ENCODE measurements at regions not wholly inside any gene's neighbourhood (a gene's known extent, or its start where the extent isn't known, plus 50 kb on each side); places are given as distances from the start of the nearest gene placed in this dataset.

GRCh38 chr5:111914966-111915636 lies 158.1 kb upstream of the NREP start:
- in situ Hi-C loops (cut with MboI; ENCODE audit: low sequenced_read_pairs): no loop called here

- in situ Hi-C loops (cut with MboI; ENCODE audit: low sequenced_read_pairs): no loop called here
Observed at GRCh38 chr5:111902436-111902835, 145.4 kb upstream of the NREP start.

- in situ Hi-C loops (cut with MboI; ENCODE audit: low sequenced_read_pairs): no loop called here
Observed at GRCh38 chr5:111901296-111901695, 144.3 kb upstream of the NREP start.

- in situ Hi-C loops (cut with MboI; ENCODE audit: low sequenced_read_pairs): no loop called here
Observed at GRCh38 chr5:111892949-111893348, 136.0 kb upstream of the NREP start.

- in situ Hi-C loops (cut with MboI; ENCODE audit: low sequenced_read_pairs): no loop called here
Observed at GRCh38 chr5:111887706-111888105, 130.7 kb upstream of the NREP start.

GRCh38 chr5:111869681-111870080 lies 112.7 kb upstream of the NREP start:
- in situ Hi-C loops (cut with MboI; ENCODE audit: low sequenced_read_pairs): loop anchor here (25.0 kb wide), 1 partner anchor 268 kb away; no protein-coding TSS in a partner anchor

GRCh38 chr5:111865356-111865755 lies 108.4 kb upstream of the NREP start:
- in situ Hi-C loops (cut with MboI; ENCODE audit: low sequenced_read_pairs): loop anchor here (25.0 kb wide), 1 partner anchor 272 kb away; no protein-coding TSS in a partner anchor

- in situ Hi-C loops (cut with MboI; ENCODE audit: low sequenced_read_pairs): loop anchor here (25.0 kb wide), 1 partner anchor 274 kb away; no protein-coding TSS in a partner anchor
Observed at GRCh38 chr5:111863801-111864200, 106.8 kb upstream of the NREP start.

GRCh38 chr5:111859533-111860270 lies 102.7 kb upstream of the NREP start:
- in situ Hi-C loops (cut with MboI; ENCODE audit: low sequenced_read_pairs): loop anchor here (25.0 kb wide), 1 partner anchor 278 kb away; no protein-coding TSS in a partner anchor

- in situ Hi-C loops (cut with MboI; ENCODE audit: low sequenced_read_pairs): loop anchor here (25.0 kb wide), 1 partner anchor 278 kb away; no protein-coding TSS in a partner anchor
Observed at GRCh38 chr5:111859031-111859430, 102.0 kb upstream of the NREP start.

- in situ Hi-C loops (cut with MboI; ENCODE audit: low sequenced_read_pairs): loop anchor here (25.0 kb wide), 1 partner anchor 280 kb away; no protein-coding TSS in a partner anchor
Observed at GRCh38 chr5:111857623-111858022, 100.6 kb upstream of the NREP start.

GRCh38 chr5:111856876-111857466 lies 100.0 kb upstream of the NREP start:
- in situ Hi-C loops (cut with MboI; ENCODE audit: low sequenced_read_pairs): loop anchor here (25.0 kb wide), 1 partner anchor 280 kb away; no protein-coding TSS in a partner anchor

- in situ Hi-C loops (cut with MboI; ENCODE audit: low sequenced_read_pairs): loop anchor here (25.0 kb wide), 1 partner anchor 282 kb away; no protein-coding TSS in a partner anchor
Observed at GRCh38 chr5:111855356-111855755, 98.4 kb upstream of the NREP start.

GRCh38 chr5:111854186-111854585 lies 97.2 kb upstream of the NREP start:
- in situ Hi-C loops (cut with MboI; ENCODE audit: low sequenced_read_pairs): loop anchor here (25.0 kb wide), 1 partner anchor 283 kb away; no protein-coding TSS in a partner anchor

- in situ Hi-C loops (cut with MboI; ENCODE audit: low sequenced_read_pairs): loop anchor here (25.0 kb wide), 1 partner anchor 284 kb away; no protein-coding TSS in a partner anchor
Observed at GRCh38 chr5:111853748-111854147, 96.8 kb upstream of the NREP start.

GRCh38 chr5:111851631-111852548 lies 94.9 kb upstream of the NREP start:
- in situ Hi-C loops (cut with MboI; ENCODE audit: low sequenced_read_pairs): loop anchor here (25.0 kb wide), 1 partner anchor 285 kb away; no protein-coding TSS in a partner anchor

GRCh38 chr5:111848476-111848875 lies 91.5 kb upstream of the NREP start:
- in situ Hi-C loops (cut with MboI; ENCODE audit: low sequenced_read_pairs): no loop called here

GRCh38 chr5:111847052-111847925 lies 90.3 kb upstream of the NREP start:
- in situ Hi-C loops (cut with MboI; ENCODE audit: low sequenced_read_pairs): no loop called here

- in situ Hi-C loops (cut with MboI; ENCODE audit: low sequenced_read_pairs): no loop called here
Observed at GRCh38 chr5:111840036-111840674, 83.2 kb upstream of the NREP start.
